HS-27A (cell line): ENCODE measurements at regions not wholly inside any gene's neighbourhood (a gene's known extent, or its start where the extent isn't known, plus 50 kb on each side); places are given as distances from the start of the nearest gene placed in this dataset.

Source experiments
- DNase-seq: peaks from one replicate; pipeline ENCODE4 v3.0.0-alpha.2; 2012; ENCODE audit warnings: low read depth, missing footprints

DNA sequence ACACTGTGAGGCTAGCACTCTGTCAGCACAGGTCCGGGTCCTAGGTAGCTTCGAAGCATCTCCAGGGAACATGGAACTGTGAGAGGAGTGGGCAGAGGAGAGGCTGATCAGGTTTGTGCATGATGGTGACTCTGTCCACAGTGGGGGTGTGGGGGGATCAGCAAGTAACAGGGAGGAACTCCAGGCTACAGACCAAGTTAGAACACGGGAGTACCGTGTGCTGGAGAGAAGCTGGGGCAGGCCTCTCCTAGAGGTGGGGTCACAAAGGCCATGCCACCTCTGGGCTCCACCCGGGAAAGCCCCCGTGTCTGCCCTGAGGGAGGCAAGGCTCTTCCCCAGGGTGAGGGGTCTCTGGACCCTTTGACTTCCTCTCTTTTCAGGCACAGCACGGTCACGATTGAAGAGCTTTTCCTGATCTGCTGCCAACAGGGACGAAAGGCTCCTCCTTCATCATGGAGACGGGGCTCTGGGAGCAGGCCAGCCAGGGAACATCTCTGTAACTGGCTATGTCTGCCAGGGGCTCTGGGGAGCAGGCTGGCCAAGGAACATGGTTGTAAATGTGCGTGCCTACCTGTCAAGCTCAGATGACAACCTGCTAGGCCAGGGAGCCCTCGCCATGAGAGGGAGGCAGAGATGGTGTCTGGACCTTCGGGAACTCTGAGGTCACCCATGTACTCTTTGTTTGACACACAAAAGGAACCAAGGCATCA is 1476.1 kb downstream of the BRD1 start:
- no peak for DNase-seq

DNA sequence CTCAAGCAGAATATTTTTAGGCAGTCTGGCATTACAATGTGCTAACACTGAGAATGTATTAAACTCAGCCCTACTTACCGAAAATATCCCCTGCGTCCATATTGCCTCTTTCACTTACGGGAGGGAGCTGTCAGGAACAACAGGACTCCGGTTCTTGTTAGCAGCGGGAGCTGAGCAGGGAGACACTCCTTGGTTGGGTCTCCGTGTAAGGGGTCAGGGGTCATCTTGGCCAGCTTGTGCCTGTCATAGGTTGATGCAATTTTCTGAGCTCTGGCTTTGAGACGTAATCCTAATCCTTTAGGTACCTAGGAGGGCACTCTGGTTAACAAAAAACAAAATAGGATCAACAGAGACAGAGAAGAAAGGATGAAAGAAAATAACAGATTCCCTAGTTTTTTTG is 1477.2 kb downstream of the BRD1 start:
- no peak for DNase-seq

DNA sequence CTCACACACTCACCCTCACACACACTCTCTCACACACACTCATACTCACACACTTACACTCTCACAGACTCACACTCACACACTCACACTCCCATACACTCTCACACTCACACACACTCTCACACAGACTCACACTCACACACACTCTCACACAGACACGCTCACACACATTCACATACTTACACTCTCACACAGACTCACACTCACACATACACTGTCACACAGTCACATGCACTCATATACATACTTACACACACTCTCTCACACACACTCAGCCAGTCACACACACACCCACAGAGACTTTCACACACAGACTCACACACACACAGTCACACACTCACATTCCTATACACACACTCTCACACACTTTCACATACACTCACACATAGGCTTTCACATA is 1478.8 kb downstream of the BRD1 start:
- no peak for DNase-seq

DNA sequence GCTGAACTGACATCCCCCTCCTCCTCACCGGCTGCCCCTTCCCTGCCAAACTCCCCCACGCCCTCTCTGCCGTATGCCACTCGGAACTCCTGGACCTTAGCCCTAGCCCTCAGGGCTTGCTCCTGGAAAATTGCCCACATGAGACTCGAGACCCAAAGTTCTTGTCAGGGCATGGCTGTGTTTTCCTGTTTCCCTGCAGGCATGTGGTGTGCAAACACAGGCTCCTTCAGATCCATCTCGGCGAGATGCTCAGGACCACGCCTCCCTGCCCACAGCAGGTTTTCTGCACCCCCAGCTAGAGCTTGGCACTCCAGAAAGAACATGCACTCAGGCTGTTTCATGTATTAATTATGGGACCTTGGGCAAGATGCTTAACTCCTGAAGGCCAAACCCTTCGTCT is 1480.4 kb downstream of the BRD1 start:
- DNase-seq: no peak

DNA sequence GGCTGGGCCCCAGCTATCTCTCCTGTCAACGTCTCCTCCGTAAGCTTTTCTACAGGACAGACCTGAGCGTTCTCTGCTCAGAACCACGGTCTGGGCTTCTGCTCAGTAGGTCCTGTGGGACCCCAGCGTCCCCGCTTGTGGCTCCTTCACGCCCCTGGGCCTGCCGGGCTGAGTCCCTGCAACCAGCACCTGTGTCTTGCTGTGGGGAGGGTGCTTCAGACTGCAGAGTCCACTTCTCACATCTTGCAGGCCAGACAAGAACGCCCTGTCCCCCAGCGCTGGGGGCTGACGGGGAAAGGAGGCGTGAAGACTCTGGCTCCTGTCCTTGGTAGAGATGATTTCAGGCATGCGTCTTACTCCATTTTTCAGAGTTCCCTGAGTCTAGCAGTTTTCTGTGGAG is 1480.8 kb downstream of the BRD1 start:
- DNase-seq: no peak

DNA sequence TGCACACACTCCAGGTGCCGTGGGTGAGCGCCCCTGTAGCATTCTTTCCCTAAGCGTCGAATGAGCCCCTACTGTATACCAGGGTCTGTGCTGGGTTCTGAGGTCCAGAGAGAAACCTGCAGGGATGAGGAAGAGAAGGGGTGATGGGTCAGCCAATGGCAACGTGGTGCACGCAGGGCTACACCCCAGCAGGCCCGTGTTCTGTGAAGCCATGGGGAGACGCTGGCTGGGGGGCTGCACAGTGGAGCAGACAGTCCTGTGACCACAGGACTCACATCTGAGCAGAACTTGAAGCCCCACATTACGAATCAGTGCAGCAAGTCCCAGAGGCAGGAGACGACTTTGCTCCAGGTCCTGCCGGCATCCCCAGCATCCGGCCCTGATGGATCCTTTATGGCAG is 1481.4 kb downstream of the BRD1 start:
- no peak for DNase-seq

DNA sequence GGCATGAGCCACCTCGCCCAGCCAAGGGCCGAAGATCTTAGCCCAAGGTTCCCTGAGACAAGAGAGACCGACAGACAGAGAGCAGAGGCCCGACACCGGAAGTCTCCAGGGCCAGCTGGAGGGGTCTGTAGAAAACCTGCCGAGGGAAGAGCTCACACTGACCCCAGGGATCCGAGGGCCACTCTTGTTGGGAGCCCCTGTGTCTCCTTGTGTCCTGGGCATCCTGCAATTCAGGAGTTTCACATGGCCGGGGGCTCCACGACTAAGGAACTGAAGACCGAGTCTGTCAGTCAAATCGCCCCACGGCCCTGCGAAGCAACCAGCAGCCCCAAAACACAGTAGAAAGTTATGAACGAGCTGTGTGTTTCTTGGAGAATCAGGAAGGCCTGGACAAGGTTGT is 1482.0 kb downstream of the BRD1 start:
- no peak for DNase-seq

DNA sequence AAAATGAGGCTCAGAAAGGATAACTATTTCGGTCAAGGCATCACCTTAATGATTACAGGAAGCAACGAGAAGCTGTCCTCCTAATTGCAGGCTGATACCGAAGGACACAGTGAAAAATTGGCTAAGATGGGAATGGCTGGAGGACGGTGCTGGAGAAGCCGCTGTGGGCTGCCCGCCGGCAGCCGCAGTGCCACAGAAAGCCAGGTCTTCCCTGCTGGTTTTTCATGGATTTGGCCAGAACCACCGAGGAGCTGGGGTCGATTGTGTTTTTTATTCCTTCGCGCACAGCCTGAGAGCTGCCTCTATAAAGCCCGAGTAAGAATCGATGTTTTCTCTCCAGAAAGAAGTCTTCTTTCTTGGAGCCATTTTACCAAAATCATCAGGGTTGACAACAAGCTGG is 1484.2 kb downstream of the BRD1 start:
- no peak for DNase-seq

DNA sequence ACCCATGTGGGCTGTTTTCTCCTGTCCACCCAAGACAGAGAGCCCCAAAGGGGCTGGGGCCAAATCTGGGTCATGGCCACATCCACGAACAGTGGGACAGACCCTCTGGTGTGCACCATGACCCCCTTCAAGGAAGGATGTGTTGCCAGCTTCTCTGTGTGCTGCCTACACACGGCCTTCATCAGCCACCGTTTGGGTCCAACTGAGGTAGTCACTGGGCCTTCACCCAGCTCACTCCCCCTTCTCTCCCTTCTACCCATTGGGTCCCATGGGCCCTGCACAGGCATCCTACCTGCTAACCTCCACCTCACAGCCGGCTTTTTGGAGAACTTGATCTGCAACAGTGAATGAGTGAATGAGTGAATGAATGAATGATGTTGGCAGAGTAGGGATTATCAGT is 1484.9 kb downstream of the BRD1 start:
- DNase-seq: no peak

DNA sequence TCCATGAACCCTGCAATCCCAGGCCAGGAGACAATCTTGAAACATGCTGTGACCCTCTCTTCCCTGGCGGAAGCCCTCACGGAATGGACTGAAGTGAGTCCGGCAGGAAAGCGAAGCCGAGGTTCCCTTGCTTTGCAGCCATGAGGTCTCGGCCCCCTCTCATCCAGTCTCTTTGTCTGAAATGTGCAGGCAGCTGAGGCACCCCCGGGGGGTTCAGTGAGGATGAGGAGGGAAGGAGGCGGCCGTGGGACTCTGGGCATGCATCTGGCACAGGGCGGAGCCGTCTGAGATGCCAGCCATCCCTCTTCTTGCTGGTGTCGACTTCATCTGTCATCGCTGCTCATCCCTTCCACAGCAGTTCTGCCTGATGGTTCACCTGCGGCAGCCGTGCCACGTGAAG is 1485.7 kb downstream of the BRD1 start:
- DNase-seq: no peak

DNA sequence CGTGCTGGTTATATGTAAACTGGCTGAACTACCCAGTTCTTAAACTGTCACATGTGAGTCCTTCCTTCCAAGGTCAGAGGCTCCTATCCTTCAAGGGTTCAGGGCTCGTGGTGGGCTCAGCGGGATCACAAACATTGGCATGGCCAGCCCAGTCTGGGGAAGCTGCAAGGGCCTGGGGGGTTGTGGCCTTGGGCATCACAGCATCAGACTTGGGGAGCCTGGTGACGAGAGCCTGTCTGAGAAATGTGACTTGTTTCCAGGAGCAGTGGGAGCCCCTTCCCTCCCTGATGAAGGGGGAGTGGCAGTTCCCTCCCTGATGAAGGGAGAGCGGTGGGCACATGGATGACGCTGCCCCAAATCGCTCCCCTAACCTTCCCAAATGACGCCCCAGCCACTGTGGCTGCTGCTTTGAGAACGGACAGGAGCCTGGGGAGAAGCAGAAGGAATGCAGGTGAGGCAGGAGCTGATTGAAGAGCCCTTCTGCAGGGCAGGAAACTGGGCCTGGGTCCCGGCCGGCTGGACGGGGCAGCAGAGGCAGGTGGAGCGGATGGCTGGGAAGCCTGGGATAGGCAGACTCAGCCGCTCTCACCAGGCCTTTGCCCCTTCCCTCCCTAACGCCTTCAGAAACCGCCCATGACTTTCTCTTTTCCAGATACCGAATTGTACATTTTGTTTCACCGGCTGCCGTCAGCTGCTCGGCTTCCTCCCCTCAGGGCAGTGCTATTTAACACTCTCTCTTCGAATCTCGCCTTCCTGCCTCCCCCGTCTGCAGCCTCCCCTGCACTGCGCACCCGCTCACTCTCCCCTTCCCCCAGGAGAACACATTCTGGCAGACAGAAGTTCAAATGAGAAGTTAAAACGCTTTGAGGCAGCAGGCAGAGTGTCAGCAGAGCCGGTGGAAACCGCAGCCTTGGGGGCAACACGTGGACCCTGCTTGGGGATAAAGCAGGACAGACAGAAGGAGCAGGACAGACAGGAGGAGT is 1486.7 kb downstream of the BRD1 start:
- DNase-seq: no peak

DNA sequence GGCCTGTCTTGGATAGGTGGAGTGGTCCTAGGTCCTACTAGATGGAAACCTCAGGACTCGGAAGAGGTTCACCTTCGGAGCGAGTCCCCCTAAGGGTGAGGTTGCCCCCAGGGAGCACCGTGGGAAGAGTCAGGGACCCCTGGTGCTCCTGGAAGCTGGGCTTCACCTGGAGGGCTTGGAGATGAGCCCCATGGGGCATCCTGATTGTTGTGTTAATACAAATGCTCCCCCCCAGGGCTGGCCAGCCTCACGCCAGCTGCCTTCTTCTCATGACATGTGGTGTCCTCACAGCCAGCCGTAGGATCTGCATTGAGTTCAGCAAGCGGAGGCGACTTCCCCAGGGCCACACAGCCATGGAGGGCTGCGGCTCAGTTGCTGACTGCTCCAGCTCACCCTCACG is 1487.5 kb downstream of the BRD1 start:
- no peak for DNase-seq

DNA sequence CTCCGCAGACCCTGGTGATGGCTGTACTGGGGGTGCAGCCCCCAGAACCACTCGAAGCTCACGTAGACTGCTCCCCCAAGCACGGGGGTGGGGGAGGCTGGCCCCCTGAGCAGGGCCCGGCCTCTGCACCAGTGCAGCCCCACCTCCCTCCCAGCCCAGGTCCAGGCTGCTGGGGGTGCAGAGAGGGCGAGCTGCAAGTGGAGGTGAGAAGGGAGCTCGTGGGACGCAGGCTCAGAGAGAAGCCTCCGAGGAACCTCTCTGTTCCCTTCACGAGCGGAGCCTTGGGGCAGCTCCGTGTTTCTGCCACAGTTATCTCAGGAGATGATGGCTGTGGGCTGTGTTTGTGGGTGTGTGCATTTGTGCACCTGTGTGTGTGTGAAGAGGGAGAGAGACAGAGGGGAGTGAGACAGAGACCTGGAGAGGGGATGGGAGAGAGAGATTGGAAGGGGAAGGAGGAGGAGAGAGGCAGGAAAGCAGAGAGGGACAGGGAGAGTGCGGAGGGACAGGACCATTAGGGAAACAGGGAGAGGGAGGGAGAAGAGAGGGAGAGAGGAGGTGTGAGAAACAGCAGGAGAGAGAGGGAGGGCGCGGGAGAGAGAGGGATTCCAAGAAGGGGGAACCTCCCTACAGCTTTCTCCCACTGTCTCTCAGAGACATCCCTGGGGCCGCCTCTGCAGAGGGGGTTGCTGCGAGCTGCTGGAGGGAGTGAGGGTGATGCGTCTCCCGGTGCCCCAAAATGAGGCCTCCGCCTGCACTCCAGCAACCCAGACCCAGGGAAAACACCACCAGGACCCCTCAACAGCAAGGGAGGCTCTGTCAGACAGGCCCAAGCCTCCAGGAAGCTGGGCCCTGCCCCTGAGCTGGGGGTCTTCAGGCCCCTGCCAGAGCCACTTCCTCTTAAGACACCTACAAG is 1488.6 kb downstream of the BRD1 start:
- DNase-seq: no peak

DNA sequence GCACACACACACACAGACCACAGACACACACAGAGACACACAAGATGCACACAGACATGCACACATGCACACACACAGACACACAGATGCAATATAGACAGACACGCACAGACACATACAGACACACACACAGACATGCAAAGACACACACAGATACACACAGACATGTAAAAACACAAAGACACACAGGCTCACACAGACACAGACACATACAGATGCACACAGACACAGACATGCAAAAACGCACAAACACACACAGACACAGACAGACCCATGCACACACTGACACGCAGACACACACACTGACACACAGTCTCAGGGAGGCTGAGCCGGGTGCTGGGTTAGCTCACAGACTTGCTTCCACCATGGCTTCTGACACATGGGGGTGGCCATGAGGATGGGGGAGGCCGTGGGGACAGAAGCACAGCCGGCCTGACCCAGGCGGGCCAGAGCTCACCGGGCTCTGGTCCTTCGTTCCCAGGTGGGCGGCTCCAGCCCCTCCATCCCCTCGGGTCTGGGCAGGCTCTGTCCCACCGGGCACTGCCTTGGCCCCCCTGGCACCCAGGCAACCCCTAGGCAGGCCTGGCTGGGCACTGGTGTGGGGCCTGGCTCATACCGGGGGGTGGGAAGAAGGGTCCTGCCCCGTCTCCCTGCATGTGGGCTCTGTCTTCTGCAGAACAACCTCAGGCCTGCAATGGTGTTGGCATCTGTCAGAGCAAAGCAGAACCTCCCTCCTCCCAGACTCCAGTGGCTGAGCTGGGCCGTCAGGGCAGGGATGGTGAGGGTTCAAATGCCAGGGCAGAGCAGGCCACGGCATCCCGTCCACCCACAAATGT is 1489.5 kb downstream of the BRD1 start:
- no peak for DNase-seq

DNA sequence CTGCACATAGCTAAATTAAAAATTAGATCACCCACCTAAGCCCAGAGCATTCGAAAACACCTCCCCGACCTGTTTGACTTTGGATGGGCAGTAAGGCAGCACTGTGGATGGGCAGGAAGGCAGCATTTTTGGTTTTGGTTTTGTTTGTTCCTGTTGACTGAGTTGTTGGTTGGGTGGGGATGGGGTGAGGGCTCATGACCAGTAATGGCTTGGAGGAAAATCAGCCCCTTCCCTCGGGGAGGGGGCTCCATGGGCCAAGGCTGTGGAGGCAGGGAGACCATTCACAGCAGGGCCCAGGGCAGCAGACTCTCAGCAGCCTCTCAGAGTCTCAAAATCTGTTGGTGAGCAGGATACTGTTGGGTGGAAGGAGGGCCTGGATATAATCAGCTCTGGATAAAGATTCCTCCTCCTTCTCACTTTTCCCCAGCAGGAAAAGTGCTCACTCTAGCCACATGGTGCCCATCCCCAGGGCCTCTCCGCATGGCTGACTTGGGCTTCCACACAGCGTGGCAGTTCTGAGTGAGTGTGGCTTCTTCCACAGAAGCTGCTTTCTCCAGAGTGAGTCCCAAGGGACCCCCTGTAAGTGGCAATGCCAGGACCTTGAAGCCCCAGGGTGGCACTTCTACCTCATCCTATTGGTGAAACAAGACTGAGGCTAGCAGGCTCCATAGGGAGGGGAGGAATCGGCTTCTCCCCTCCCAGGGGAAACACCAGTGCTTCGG is 1491.2 kb downstream of the BRD1 start:
- DNase-seq: no peak

DNA sequence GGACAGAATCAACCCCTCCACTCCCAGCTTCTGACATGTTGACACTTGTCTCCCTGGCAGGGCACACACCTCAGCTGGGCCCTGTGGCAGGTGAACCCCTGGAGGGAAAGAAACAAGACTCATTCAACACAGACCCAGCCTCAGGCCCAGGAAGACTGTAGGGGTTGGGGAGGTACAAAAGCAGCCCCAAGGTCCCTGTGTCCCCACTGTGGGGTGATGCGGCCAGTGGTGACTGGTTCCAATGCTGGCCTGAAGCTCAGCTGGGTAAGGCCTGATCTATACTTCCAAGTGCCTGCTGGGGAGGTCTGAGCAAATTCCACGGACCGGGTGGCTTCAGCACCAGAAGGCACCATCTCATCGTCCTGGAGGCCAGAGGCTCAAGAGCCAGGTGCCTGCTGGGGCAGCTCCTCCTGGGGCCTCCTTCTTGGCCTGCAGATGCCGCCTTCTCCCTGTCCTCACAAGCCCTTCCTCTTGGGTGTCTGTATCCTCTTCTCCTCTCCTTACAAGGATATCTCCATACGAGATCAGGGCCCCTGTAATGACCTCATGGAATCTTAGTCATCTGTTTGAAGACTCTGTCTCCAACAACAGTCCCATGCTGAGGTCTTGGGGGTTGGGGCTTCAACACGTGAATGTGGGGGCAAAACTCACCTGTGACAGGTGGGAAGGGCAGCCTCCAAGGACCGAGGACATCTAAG is 1492.1 kb downstream of the BRD1 start:
- DNase-seq: no peak

DNA sequence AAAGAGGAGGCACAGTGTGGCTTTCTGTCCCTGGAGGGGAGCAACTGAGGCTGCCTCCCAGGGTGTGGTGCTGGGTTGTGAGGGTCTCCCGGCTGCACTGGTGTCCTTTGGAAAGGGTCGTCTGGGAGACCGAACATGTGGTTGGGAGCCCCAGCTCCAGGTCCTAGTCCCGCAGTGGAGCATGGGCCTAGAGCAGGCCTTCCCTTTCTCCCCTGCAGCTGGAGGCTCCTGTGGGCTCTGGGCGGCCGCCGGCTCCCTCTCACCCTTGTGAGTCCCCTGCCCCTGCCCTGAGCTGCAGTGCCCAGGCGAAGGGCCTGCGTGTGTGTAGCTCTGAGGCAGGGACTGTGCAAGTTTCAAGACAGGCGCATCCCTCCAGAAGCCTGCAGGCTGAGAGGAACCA is 1492.7 kb downstream of the BRD1 start:
- no peak for DNase-seq

DNA sequence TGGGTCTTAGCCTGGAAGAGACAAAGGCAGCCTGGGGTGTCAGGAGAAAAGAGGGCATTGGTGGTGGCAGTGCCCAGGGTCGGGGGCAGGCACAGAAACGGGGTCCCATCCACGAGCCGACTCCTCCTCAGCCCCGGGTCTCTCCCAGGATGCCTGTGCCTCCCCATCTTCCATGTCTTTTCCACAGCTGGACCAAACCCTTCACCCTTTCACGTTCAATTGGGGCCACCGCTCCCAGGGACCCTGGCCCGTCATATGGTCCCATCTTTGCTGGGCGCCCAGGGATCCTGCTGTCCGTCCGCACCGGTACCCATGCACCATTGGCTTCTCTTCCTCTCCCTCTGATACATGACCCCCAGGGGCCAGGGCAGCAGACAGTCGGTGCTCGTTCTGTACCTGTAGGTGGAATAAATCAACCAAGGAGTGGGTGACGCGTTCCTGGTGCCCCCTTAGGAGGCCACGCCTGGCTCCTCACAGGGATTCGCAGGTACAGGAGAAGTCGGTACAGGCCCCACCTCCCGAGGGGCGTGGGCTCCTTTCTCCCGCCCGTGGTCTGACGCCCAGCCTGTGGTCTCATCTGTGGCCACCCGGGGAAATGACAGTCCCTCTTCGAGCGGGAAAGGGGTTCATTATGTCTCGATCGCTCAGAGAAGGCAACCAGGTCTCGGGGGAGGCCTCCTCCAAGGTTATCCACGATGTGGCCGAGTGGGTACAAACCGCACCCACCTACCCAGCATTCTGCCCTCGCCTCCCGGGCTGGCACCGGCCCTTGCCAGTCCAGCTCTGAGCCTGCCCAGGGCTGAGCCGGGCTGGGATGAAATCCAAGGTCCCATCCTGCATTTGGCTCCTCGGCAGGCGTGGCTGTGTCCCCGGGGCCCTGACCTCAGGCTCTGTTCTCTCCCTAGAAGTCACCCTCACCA is 1493.6 kb downstream of the BRD1 start:
- no peak for DNase-seq

DNA sequence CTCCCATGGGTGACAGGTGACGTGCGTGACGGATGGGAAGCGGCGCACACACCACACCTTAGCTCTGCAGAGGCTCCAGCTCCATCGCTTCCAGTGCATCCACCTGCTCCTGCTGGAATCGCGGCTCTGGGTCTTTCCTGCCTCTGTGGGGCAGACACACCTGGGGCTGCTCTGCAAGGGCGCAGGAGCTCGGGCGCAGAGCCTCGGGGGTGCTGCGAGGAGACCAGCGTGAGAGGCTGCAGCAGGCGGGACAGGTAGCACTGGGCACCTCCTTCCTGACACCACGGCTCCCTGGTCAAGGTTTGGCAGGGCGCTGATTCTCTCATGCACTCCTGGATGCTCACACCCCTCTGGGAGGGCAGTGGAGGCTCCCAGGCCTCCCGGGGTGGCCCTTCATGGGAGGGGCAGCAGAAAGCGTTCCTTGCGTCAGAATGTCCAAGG is 1494.3 kb downstream of the BRD1 start:
- DNase-seq: no peak
